ENCODE measurements at regions not wholly inside any gene's neighbourhood (a gene's known extent, or its start where the extent isn't known, plus 50 kb on each side); places are given as distances from the start of the nearest gene placed in this dataset.

GRCh38 chr13:104779311-104779993 is 1713.2 kb upstream of the SLC10A2 start:
- no peak for TF ChIP-seq CTCF (IDR thresholded peaks at IDR 0.05)
- no peak for TF ChIP-seq POLR2A (IDR thresholded peaks at IDR 0.05)
